Effector memory CD8-positive, alpha-beta T cell (primary cell): ENCODE measurements at regions not wholly inside any gene's neighbourhood (a gene's known extent, or its start where the extent isn't known, plus 50 kb on each side); places are given as distances from the start of the nearest gene placed in this dataset.
"Not testable (repeated sequence)": the region's sequence is repeated elsewhere in the genome, so short reads cannot be mapped to it uniquely, and the experiment has no call there.

Experiments used
- ATAC-seq: fragments of 150-1000 bp; cut with Tn5 transposase; replicated peaks from 2 replicates; pipeline ENCODE4 v1.10.0; 2021; ENCODE audit warnings: mild to moderate bottlenecking, moderate library complexity
- DNase-seq, 3 experiments: peaks; one replicate each; pipeline ENCODE4 v3.0.0; 2021
- H3K27ac Mint-ChIP-seq, 2 donors: one replicate each; pipeline ENCODE4 v1.8.0; 2022; ENCODE audit warnings: mild to moderate bottlenecking in 2 of 2, mixed read lengths in 2 of 2, moderate library complexity in 2 of 2
- H3K27me3 Mint-ChIP-seq, 2 donors: one replicate each; pipeline ENCODE4 v1.8.0; 2022; ENCODE audit warnings: mixed read lengths in 2 of 2
- H3K36me3 Mint-ChIP-seq: one replicate; pipeline ENCODE4 v1.8.0; 2022; ENCODE audit warnings: mild to moderate bottlenecking, moderate library complexity, mixed read lengths; ENCODE audit not compliant: insufficient read depth
- H3K4me1 Mint-ChIP-seq, 2 donors: one replicate each; pipeline ENCODE4 v1.8.0; 2022; ENCODE audit warnings: low read depth in 2 of 2, mixed read lengths in 2 of 2
- H3K4me3 Mint-ChIP-seq, 2 donors: one replicate each; pipeline ENCODE4 v1.8.0; 2022; ENCODE audit warnings: mild to moderate bottlenecking in 2 of 2, mixed read lengths in 2 of 2, moderate library complexity in 2 of 2
- H3K9me3 Mint-ChIP-seq, 2 donors: one replicate each; pipeline ENCODE4 v1.8.0; 2022; ENCODE audit warnings: mixed read lengths in 2 of 2

DNA sequence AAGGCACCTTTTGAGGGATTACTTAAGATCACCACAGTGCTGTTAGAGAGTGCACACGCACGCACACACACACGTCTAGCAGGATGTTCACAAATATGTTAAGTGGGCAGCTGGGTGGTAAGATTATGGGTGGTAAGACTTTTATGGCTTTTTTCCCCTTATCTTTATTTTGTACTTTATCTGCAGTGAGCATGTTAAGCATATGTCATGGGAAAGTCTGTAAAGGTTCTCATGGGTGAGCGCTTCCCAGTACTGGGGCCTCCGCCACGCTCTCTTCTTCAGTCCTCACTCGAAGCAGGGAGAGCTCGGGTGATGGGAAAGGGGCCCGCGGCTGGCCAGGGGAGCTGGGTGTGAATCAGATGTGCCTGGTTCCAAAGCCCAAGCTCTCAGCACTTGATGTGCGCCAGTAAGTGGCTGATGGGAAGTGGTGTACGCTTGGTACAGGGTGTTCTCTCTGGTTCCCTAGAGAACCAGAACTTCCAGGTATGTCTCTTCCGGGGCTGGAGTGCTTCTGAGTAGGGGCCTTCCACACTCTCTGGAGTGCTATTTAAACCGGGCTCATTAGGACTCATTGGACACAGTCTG lies 83.9 kb upstream of the YWHAQ start:
- no peak for DNase-seq
- H3K36me3 Mint-ChIP-seq = no peaks in the 10 kb centered on the region
- peaks cover 11 to 28% of the 10 kb centered on the region in 2 donors for H3K4me1 Mint-ChIP-seq
- H3K27me3 Mint-ChIP-seq = no peaks in the 10 kb centered on the region
- no peak overlapping the region for H3K4me3 Mint-ChIP-seq
- no peak for ATAC-seq
- H3K27ac Mint-ChIP-seq = no peak overlapping the region
- H3K9me3 Mint-ChIP-seq = no peaks in the 10 kb centered on the region

GRCh38 chr2:9715238-9715637 lies 84.4 kb upstream of the YWHAQ start:
- ATAC-seq (no peak), DNase-seq (no peak)
- Mint-ChIP-seq H3K27ac (peak overlapping the region in 1 of 2 donors; percentile 6), H3K27me3 (no peaks in the 10 kb centered on the region), H3K4me3 (no peak overlapping the region), H3K9me3 (no peaks in the 10 kb centered on the region), H3K36me3 (no peaks in the 10 kb centered on the region), H3K4me1 (peaks cover 11 to 25% of the 10 kb centered on the region in 2 donors)

DNA sequence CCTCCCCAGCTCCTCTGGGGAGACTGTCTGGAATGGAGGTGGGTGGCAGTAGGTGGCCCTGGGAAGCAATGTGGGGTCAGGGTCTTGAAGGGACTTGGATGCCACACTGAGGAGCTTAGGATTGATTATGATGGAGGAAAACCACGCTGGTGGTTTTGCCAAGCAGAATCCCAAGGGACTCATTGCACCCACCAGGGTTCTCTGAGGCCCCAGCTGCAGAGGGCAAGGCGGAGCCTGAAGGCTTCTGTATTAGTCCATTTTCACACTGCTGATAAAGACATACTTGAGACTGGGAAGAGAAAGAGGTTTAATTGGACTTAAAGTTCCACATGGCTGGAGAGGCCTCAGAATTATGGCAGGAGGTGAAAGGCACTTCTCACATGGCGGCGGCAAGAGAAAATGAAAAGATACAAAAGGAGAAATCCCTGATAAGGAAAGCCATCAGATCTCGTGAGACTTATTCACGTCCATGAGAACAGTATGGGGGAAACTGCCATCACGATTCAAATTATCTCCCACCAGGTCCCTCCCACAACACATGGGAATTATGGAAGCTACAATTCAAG lies 87.2 kb upstream of the YWHAQ start:
- Mint-ChIP-seq H3K4me3 (no peak overlapping the region), H3K9me3 (no peaks in the 10 kb centered on the region), H3K4me1 (peaks cover 0 to 16% of the 10 kb centered on the region in 2 donors), H3K36me3 (no peaks in the 10 kb centered on the region), H3K27ac (peak overlapping the region; percentile 47 to 67), H3K27me3 (no peaks in the 10 kb centered on the region)
- no peak for ATAC-seq
- no peak for DNase-seq

DNA sequence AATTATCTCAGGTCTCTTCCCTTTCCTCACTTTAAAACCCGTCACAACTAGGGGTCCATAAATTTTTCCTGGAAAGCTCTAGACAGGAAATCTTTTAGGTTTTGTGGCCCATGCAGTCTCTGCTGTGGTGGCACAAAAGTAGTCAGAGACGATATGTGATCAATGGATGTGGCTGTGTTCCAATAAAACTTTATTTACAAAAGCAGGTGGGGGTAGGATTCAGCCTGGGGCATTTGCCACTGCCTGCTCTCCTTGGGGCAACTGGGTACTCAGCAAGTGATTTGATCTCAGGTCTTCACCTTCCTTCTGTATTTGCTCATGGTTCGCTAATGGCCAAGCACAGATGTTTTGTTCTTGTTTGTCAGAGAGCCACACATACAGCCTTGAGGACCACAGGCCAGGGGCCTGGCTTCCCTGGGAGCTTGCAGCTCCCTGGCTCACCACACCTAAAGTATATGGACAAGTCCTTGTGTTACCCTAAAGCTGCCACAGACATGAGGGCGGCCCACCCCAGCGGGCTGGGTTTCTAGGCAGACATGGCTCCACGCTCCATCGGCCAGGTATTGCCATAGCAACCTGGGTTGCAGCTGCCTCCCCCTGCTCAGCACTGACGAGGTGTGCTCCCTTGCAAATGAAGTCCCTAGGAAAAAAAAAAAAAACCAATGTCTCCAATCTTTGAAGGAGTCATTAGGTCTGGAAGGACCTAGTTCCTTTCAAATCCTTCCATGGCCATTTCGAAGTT lies 89.7 kb upstream of the YWHAQ start:
- Mint-ChIP-seq H3K4me3 (no peak overlapping the region), H3K36me3 (no peaks in the 10 kb centered on the region), H3K4me1 (peaks cover 7 to 21% of the 10 kb centered on the region in 2 donors), H3K27me3 (no peaks in the 10 kb centered on the region), H3K27ac (peak overlapping the region in 1 of 2 donors; percentile 62), H3K9me3 (no peaks in the 10 kb centered on the region)
- DNase-seq = no peak
- no peak for ATAC-seq

GRCh38 chr2:9721344-9721743 lies 90.5 kb upstream of the YWHAQ start:
- Mint-ChIP-seq H3K27ac (peak overlapping the region in 1 of 2 donors; percentile 62), H3K4me3 (no peak overlapping the region), H3K36me3 (no peaks in the 10 kb centered on the region), H3K27me3 (no peaks in the 10 kb centered on the region), H3K9me3 (no peaks in the 10 kb centered on the region), H3K4me1 (peaks cover 7 to 20% of the 10 kb centered on the region in 2 donors)
- ATAC-seq (no peak), DNase-seq (no peak)

- ATAC-seq (no peak), DNase-seq (no peak)
- Mint-ChIP-seq H3K27ac (no peak overlapping the region), H3K36me3 (no peaks in the 10 kb centered on the region), H3K4me1 (peaks cover 7 to 16% of the 10 kb centered on the region in 2 donors), H3K9me3 (no peaks in the 10 kb centered on the region), H3K27me3 (no peaks in the 10 kb centered on the region), H3K4me3 (no peak overlapping the region)
Measured at GRCh38 chr2:9722451-9722850, 91.7 kb upstream of the YWHAQ start.

DNA sequence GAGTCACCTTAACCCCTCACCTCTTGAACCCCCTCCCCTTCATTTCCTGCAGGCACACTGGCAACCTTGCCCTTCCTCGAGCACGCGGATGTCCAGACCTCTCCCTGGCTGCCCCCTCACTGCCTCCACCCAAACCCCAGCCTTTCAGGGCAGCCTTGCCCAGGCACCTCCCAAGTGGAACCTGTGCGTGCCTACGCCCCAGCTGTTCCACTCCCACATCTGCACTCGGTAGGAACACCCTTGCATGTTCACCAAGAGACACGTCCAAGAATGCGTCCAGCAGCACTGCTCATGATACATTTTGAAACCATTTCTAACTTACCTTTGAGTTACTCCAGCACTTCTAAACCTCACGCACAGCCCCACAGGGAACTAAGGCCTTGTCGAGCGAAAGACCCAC lies 93.8 kb upstream of the YWHAQ start:
- Mint-ChIP-seq H3K4me3 (no peak overlapping the region), H3K27me3 (no peaks in the 10 kb centered on the region), H3K27ac (no peak overlapping the region), H3K36me3 (no peaks in the 10 kb centered on the region), H3K9me3 (no peaks in the 10 kb centered on the region), H3K4me1 (peaks cover 7 to 13% of the 10 kb centered on the region in 2 donors)
- DNase-seq (no peak), ATAC-seq (no peak)

- H3K27me3 Mint-ChIP-seq = no peaks in the 10 kb centered on the region
- no peaks in the 10 kb centered on the region for H3K36me3 Mint-ChIP-seq
- peaks cover 7 to 13% of the 10 kb centered on the region in 2 donors for H3K4me1 Mint-ChIP-seq
- DNase-seq (no peak), ATAC-seq (no peak)
- no peaks in the 10 kb centered on the region for H3K9me3 Mint-ChIP-seq
- H3K27ac Mint-ChIP-seq = no peak overlapping the region
- no peak overlapping the region for H3K4me3 Mint-ChIP-seq
Measured at GRCh38 chr2:9725106-9725505, 94.3 kb upstream of the YWHAQ start.

DNA sequence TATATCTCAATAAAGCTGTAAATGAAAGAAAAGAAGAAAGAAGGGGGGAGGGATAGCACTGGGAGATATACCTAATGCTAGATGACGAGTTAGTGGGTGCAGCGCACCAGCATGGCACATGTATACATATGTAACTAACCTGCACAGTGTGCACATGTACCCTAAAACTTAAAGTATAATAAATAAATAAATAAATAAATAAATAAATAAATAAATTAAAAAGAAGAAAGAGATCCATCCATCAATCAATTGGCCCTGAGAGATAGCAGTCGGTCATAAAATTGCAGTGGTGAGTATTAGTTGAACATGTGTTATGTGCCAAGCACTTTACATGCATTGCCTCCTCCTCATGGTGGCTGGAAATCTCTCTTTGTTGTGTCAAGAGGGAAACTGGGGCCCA lies 95.2 kb upstream of the YWHAQ start:
- H3K36me3 Mint-ChIP-seq, H3K27me3 Mint-ChIP-seq, ATAC-seq, H3K4me3 Mint-ChIP-seq, DNase-seq, H3K9me3 Mint-ChIP-seq, H3K27ac Mint-ChIP-seq: not testable (repeated sequence)
- peaks cover 7 to 13% of the 10 kb centered on the region in 2 donors for H3K4me1 Mint-ChIP-seq

DNA sequence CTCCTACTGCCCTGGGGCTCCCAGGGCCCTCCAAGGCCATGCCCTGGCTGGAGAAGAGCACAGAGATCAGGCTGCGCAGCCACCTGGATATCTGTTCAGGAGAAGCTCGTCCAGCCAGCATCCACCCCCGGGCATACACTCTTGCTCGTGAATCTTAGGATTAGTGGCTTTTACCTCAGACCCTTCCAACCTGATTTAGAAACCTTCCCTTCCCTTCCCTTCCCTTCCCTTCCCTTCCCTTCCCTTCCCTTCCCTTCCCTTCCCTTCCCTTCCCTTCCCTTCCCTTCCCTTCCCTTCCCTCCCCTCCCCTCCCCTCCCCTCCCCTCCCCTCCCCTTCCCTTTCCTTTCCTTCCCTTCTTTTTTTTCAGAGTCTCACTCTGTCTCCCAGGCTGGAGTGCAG lies 99.7 kb upstream of the YWHAQ start:
- not testable (repeated sequence) for DNase-seq, H3K4me3 Mint-ChIP-seq, H3K27me3 Mint-ChIP-seq, ATAC-seq, H3K27ac Mint-ChIP-seq, H3K36me3 Mint-ChIP-seq, H3K9me3 Mint-ChIP-seq
- H3K4me1 Mint-ChIP-seq = peaks cover 8 to 16% of the 10 kb centered on the region in 2 donors

GRCh38 chr2:9732824-9733223 lies 102.0 kb upstream of the YWHAQ start:
- H3K4me3 Mint-ChIP-seq = no peak overlapping the region
- H3K27ac Mint-ChIP-seq = no peak overlapping the region
- no peak for ATAC-seq
- peaks cover 27 to 30% of the 10 kb centered on the region in 2 donors for H3K4me1 Mint-ChIP-seq
- H3K36me3 Mint-ChIP-seq = peaks cover 2% of the 10 kb centered on the region
- H3K9me3 Mint-ChIP-seq = no peaks in the 10 kb centered on the region
- H3K27me3 Mint-ChIP-seq = no peaks in the 10 kb centered on the region
- no peak for DNase-seq

DNA sequence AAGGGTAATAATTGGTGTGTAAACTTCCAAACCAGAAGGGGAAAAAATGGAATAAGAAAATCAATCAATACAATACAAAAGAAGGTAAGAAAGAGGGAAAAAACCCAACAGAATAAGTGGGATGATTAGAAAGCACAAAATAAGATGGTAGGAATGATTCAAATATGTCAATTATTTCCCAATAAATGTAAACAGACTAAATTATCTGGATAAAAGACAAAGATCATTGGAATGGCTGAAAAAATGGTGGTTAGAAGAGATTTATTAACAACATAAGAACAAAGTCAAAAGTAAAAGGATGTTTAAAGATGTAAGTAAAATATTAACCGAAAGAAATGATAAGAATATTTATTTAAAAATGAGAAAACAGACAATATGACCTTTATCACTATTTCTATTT lies 103.5 kb upstream of the YWHAQ start:
- Mint-ChIP-seq H3K4me3 (no peak overlapping the region), H3K4me1 (peaks cover 38 to 41% of the 10 kb centered on the region in 2 donors), H3K27ac (no peak overlapping the region), H3K9me3 (no peaks in the 10 kb centered on the region), H3K36me3 (peaks cover 3% of the 10 kb centered on the region), H3K27me3 (no peaks in the 10 kb centered on the region)
- DNase-seq (no peak), ATAC-seq (no peak)

GRCh38 chr2:9735335-9735734 lies 104.5 kb upstream of the YWHAQ start:
- H3K9me3 Mint-ChIP-seq = no peaks in the 10 kb centered on the region
- ATAC-seq (peak; percentile 40), DNase-seq (no peak)
- H3K27me3 Mint-ChIP-seq = no peaks in the 10 kb centered on the region
- H3K4me1 Mint-ChIP-seq = peaks cover 45 to 48% of the 10 kb centered on the region in 2 donors
- peak overlapping the region; percentile 0 to 19 for H3K4me3 Mint-ChIP-seq
- peaks cover 3% of the 10 kb centered on the region for H3K36me3 Mint-ChIP-seq
- peak overlapping the region; percentile 9 to 42 for H3K27ac Mint-ChIP-seq

- DNase-seq = no peak
- H3K27me3 Mint-ChIP-seq = no peaks in the 10 kb centered on the region
- H3K4me1 Mint-ChIP-seq = peaks cover 46 to 48% of the 10 kb centered on the region in 2 donors
- H3K36me3 Mint-ChIP-seq = peaks cover 3% of the 10 kb centered on the region
- no peaks in the 10 kb centered on the region for H3K9me3 Mint-ChIP-seq
- peak overlapping the region; percentile 9 to 42 for H3K27ac Mint-ChIP-seq
- peak overlapping the region in 1 of 2 donors; percentile 19 for H3K4me3 Mint-ChIP-seq
- peak; percentile 35 for ATAC-seq
Measured at GRCh38 chr2:9736021-9736420, 105.2 kb upstream of the YWHAQ start.
